Vagina (tissue), 2 donors: ENCODE measurements at regions not wholly inside any gene's neighbourhood (a gene's known extent, or its start where the extent isn't known, plus 50 kb on each side); places are given as distances from the start of the nearest gene placed in this dataset.

Experiments used
- CTCF ChIP-seq, 3 experiments: fragments of 450-650 bp in 2 of 3; fragments of 200-600 bp in 1 of 3; sonication (generic) in 1 of 3; IDR thresholded peaks; one replicate each; pipeline ENCODE4 v1.5.1; 2017 to 2019; ENCODE audit warnings: antibody characterized with exemption in 3 of 3, mild to moderate bottlenecking in 2 of 3, moderate library complexity in 2 of 3
- POLR2A ChIP-seq, 2 donors: fragments of 450-650 bp; IDR thresholded peaks; one replicate each; pipeline ENCODE4 v1.6.1; 2017; ENCODE audit warnings: antibody characterized with exemption in 2 of 2, mild to moderate bottlenecking in 2 of 2, moderate library complexity in 2 of 2
- POLR2AphosphoS5 ChIP-seq, 2 donors: sonication (generic); formaldehyde crosslinking; IDR thresholded peaks; one replicate each; pipeline ENCODE4 v1.9.0; 2017; ENCODE audit warnings: antibody characterized with exemption in 2 of 2, mild to moderate bottlenecking in 2 of 2, low read depth in 1 of 2; ENCODE audit not compliant: insufficient read depth in 1 of 2

- no peak for TF ChIP-seq CTCF (IDR thresholded peaks at IDR 0.05)
- TF ChIP-seq POLR2A (IDR thresholded peaks at IDR 0.05) = no peak
- no peak for TF ChIP-seq POLR2AphosphoS5 (IDR thresholded peaks at IDR 0.05; ENCODE audit: insufficient read depth in 1 of 2, low read depth in 1 of 2)
Observed at GRCh38 chr1:4411862-4412261, 242.5 kb upstream of the AJAP1 start.
